HCT116 (cell line): ENCODE measurements at regions not wholly inside any gene's neighbourhood (a gene's known extent, or its start where the extent isn't known, plus 50 kb on each side); places are given as distances from the start of the nearest gene placed in this dataset.

Experiments used
- ATAC-seq: fragments of 200-7000 bp; cut with Tn5 transposase; 2 replicates; pipeline ENCODE4 v1.9.1; 2020; ENCODE audit warnings: mild to moderate bottlenecking, moderate library complexity
- BruUV-seq: library from RNA; stranded (reverse); fragments of 400-500 nt; replicated peaks from 2 replicates; lab custom pipeline; 2021; lab: Mats Ljungman, UMichigan
- CTCF ChIA-PET: fragments of 300-600 bp; sonication (Branson Sonifier 250); formaldehyde crosslinking; loops from one replicate; lab custom pipeline; 2021; ENCODE audit warnings: antibody characterized with exemption; lab: Charles Lee
- POLR2A ChIA-PET: fragments of 300-600, 350-600 bp; sonication (Branson Sonifier 250); formaldehyde crosslinking; loops from one replicate; lab custom pipeline; 2021; ENCODE audit warnings: antibody characterized with exemption; lab: Charles Lee
- RAD21 ChIA-PET, 2 experiments: fragments of 300-600 bp; sonication (Branson Sonifier 250); formaldehyde crosslinking; loops; one replicate each; lab custom pipeline; 2023; ENCODE audit warnings: low total read pairs in 2 of 2; ENCODE audit not compliant: uncharacterized antibody in 2 of 2, unreplicated experiment in 2 of 2, low non-redundant PET in 1 of 2; lab: Charles Lee
- DNase-seq: peaks from one replicate; pipeline ENCODE4 v3.0.0-alpha.2; 2010; ENCODE audit warnings: low read depth, low spot score
- H2AFZ ChIP-seq: fragments of 200-600 bp; shearing (Covaris generic), sonication (generic); 2 replicates; pipeline ENCODE4 v1.6.1; 2017; ENCODE audit warnings: low read depth, mixed run types, mixed read lengths, antibody characterized with exemption, low read length; ENCODE audit not compliant: poor library complexity, severe bottlenecking
- H3K27ac ChIP-seq: 2 replicates; pipeline ENCODE4 v1.5.1; 2012; ENCODE audit warnings: low read depth, low read length
- H3K27me3 ChIP-seq: fragments of 200-600 bp; sonication (generic); 2 replicates; pipeline ENCODE4 v1.6.1; 2016; ENCODE audit warnings: mixed run types, low read length, mixed read lengths; ENCODE audit not compliant: insufficient read depth
- H3K36me3 ChIP-seq, 2 experiments: fragments of 200-500 bp in 1 of 2; fragments of 200-600 bp in 1 of 2; sonication (Bioruptor generic) in 1 of 2; sonication (generic) in 1 of 2; 2 replicates each; pipeline versions ENCODE4 v1.5.1 to v1.6.1; 2014 to 2016; ENCODE audit warnings: low read length in 2 of 2, inconsistent platforms in 1 of 2, mixed read lengths in 1 of 2, mixed run types in 1 of 2; ENCODE audit not compliant: insufficient read depth in 2 of 2, control insufficient read depth in 1 of 2
- H3K4me1 ChIP-seq, 2 experiments: fragments of 200-600 bp in 1 of 2; sonication (generic) in 1 of 2; 2 replicates each; pipeline versions ENCODE4 v1.5.1 to v1.6.1; 2012 to 2017; ENCODE audit warnings: low read length in 2 of 2, inconsistent platforms in 1 of 2, mild to moderate bottlenecking in 1 of 2, mixed read lengths in 1 of 2, mixed run types in 1 of 2, moderate library complexity in 1 of 2; ENCODE audit not compliant: insufficient read depth in 2 of 2, control insufficient read depth in 1 of 2
- H3K4me2 ChIP-seq: fragments of 200-600 bp; sonication (generic); 2 replicates; pipeline ENCODE4 v1.6.1; 2017; ENCODE audit warnings: mixed run types, low read length, mixed read lengths
- H3K4me3 ChIP-seq, 2 experiments: fragments of 200-600 bp in 1 of 2; sonication (generic) in 1 of 2; replicated peaks in 1 of 2; 2 replicates each; pipeline ENCODE4 v1.5.1; 2011 to 2016; ENCODE audit warnings: low read length in 2 of 2, control low read depth in 1 of 2, low read depth in 1 of 2, mild to moderate bottlenecking in 1 of 2, mixed read lengths in 1 of 2, mixed run types in 1 of 2
- H3K79me2 ChIP-seq: fragments of 200-600 bp; sonication (generic); 2 replicates; pipeline ENCODE4 v1.6.1; 2017; ENCODE audit warnings: mild to moderate bottlenecking, mixed run types, low read length, moderate library complexity, mixed read lengths; ENCODE audit not compliant: insufficient read depth
- H3K9ac ChIP-seq: fragments of 200-600 bp; sonication (generic); 2 replicates; pipeline ENCODE4 v1.6.1; 2016; ENCODE audit warnings: low read length, mixed read lengths
- H3K9me2 ChIP-seq: fragments of 200-600 bp; sonication (generic), shearing (Covaris generic); 2 replicates; pipeline ENCODE4 v1.6.1; 2017; ENCODE audit warnings: mixed run types, mild to moderate bottlenecking, moderate library complexity; ENCODE audit not compliant: insufficient read depth
- H3K9me3 ChIP-seq, 2 experiments: fragments of 200-500 bp in 1 of 2; fragments of 200-600 bp in 1 of 2; sonication (Bioruptor generic) in 1 of 2; sonication (generic) in 1 of 2; 2 replicates each; pipeline ENCODE4 v1.6.1; 2014 to 2017; ENCODE audit warnings: low read length in 2 of 2, mixed read lengths in 2 of 2, inconsistent platforms in 1 of 2, low read depth in 1 of 2, mild to moderate bottlenecking in 1 of 2, mixed run types in 1 of 2, moderate library complexity in 1 of 2; ENCODE audit not compliant: control insufficient read depth in 1 of 2, insufficient read depth in 1 of 2
- H4K20me1 ChIP-seq: fragments of 200-600 bp; sonication (generic), shearing (Covaris generic); 2 replicates; pipeline ENCODE4 v1.6.1; 2017; ENCODE audit warnings: mixed run types, mild to moderate bottlenecking, moderate library complexity; ENCODE audit not compliant: insufficient read depth
- ATF3 ChIP-seq: IDR thresholded peaks from 2 replicates; pipeline ENCODE4 v1.6.1; 2012
- CBX3 ChIP-seq: IDR thresholded peaks from 2 replicates; pipeline ENCODE4 v1.6.1; 2012; ENCODE audit warnings: low read depth
- CEBPB ChIP-seq: IDR thresholded peaks from 2 replicates; pipeline ENCODE4 v1.6.1; 2012; ENCODE audit warnings: low read depth
- CTCF ChIP-seq, 3 experiments: fragments of 200-600 bp in 1 of 3; sonication (generic) in 1 of 3; IDR thresholded peaks in 2 of 3; conservative IDR thresholded peaks in 1 of 3; 2 replicates each; pipeline ENCODE4 v1.5.1; 2012 to 2017; ENCODE audit warnings: low read depth in 2 of 3, low read length in 2 of 3, antibody characterized with exemption in 1 of 3, borderline replicate concordance in 1 of 3, control low read depth in 1 of 3, mild to moderate bottlenecking in 1 of 3, mixed read lengths in 1 of 3, mixed run types in 1 of 3, moderate library complexity in 1 of 3; ENCODE audit not compliant: insufficient read depth in 1 of 3
- ELF1 ChIP-seq: IDR thresholded peaks from 2 replicates; pipeline ENCODE4 v1.6.1; 2012; ENCODE audit warnings: low read depth, borderline replicate concordance
- EZH2 ChIP-seq: fragments of 200-600 bp; sonication (generic); IDR thresholded peaks from 2 replicates; pipeline ENCODE4 v1.6.1; 2017; ENCODE audit warnings: antibody characterized with exemption, mixed run types
- EZH2phosphoT487 ChIP-seq: fragments of 200-600 bp; IDR thresholded peaks from 2 replicates; pipeline ENCODE4 v1.6.1; 2018; ENCODE audit warnings: antibody characterized with exemption, borderline replicate concordance
- FOSL1 ChIP-seq: IDR thresholded peaks from 2 replicates; pipeline ENCODE4 v1.6.1; 2012; ENCODE audit warnings: low read depth
- JUND ChIP-seq: IDR thresholded peaks from 2 replicates; pipeline ENCODE4 v1.6.1; 2012
- MAX ChIP-seq: IDR thresholded peaks from 2 replicates; pipeline ENCODE4 v1.6.1; 2012
- POLR2A ChIP-seq: IDR thresholded peaks from 2 replicates; pipeline ENCODE4 v1.7.0; 2011; ENCODE audit warnings: borderline replicate concordance; ENCODE audit not compliant: insufficient read depth, insufficient read length; ENCODE audit errors: extremely low read depth
- POLR2AphosphoS5 ChIP-seq: IDR thresholded peaks from 2 replicates; pipeline ENCODE4 v1.6.1; 2011; ENCODE audit warnings: mild to moderate bottlenecking, low read depth, low read length, moderate library complexity
- RAD21 ChIP-seq: IDR thresholded peaks from 2 replicates; pipeline ENCODE4 v1.6.1; 2012; ENCODE audit warnings: low read depth, mild to moderate bottlenecking
- REST ChIP-seq: IDR thresholded peaks from 2 replicates; pipeline ENCODE4 v1.6.1; 2012; ENCODE audit warnings: low read depth
- SIN3A ChIP-seq: IDR thresholded peaks from 2 replicates; pipeline ENCODE4 v1.6.1; 2012; ENCODE audit warnings: low read depth
- SP1 ChIP-seq: IDR thresholded peaks from 2 replicates; pipeline ENCODE4 v1.6.1; 2012; ENCODE audit warnings: low read depth
- TCF7L2 ChIP-seq: IDR thresholded peaks from 2 replicates; pipeline ENCODE4 v1.7.0; 2011; ENCODE audit warnings: borderline replicate concordance, inconsistent platforms; ENCODE audit not compliant: insufficient read depth, insufficient read length; ENCODE audit errors: extremely low read depth
- YY1 ChIP-seq: IDR thresholded peaks from 2 replicates; pipeline ENCODE4 v1.6.1; 2011; ENCODE audit warnings: low read length, low read depth, moderate library complexity, mild to moderate bottlenecking; ENCODE audit not compliant: insufficient replicate concordance; ENCODE audit errors: extremely low read depth
- ZFX ChIP-seq: fragments of 450-650 bp; IDR thresholded peaks from 2 replicates; pipeline ENCODE4 v1.6.1; 2017
- ZNF274 ChIP-seq: fragments of 200-500 bp; sonication (Bioruptor generic); IDR thresholded peaks from 2 replicates; pipeline ENCODE4 v1.6.1; 2014; ENCODE audit warnings: mild to moderate bottlenecking, low read depth, low read length, inconsistent platforms
- intact Hi-C: fragments of 100-400 bp; cut with micrococcal nuclease; formaldehyde crosslinking; loops from 2 replicates; pipeline ENCODE4 v1.10.0; 2022

GRCh38 chr7:131665021-131665420 is 108.6 kb upstream of the PODXL start:
- Histone ChIP-seq H3K27ac (no peak overlapping the region), H3K36me3 (no peaks in the 10 kb centered on the region), H3K9ac (no peak overlapping the region), H3K27me3 (peaks cover 4% of the 10 kb centered on the region), H3K4me2 (no peak overlapping the region), H3K79me2 (no peaks in the 10 kb centered on the region), H3K9me2 (no peaks in the 10 kb centered on the region), H3K9me3 (no peaks in the 10 kb centered on the region), H4K20me1 (no peaks in the 10 kb centered on the region), H2AFZ (no peak overlapping the region), H3K4me1 (no peaks in the 10 kb centered on the region), H3K4me3 (no peak overlapping the region)
- ATAC-seq, result no peak
- no peak for DNase-seq
- POLR2A ChIA-PET, result no interaction called here
- intact Hi-C loops, result no loop called here
- no TSS peak for BruUV-seq
- RAD21 ChIA-PET, result no interaction called here
- CTCF ChIA-PET, result no interaction called here
- no peak for TF ChIP-seq CEBPB
- no peak for TF ChIP-seq CBX3
- TF ChIP-seq CTCF (IDR thresholded peaks at IDR 0.05 in 2 of 3, conservative IDR thresholded peaks at IDR 0.05 in 1 of 3; ENCODE audit: borderline replicate concordance in 1 of 3, insufficient read depth in 1 of 3, low read depth in 2 of 3, low read length in 2 of 3), result no peak
- no peak for TF ChIP-seq RAD21
- no peak for TF ChIP-seq REST
- TF ChIP-seq SP1, result no peak
- no peak for TF ChIP-seq EZH2phosphoT487
- TF ChIP-seq FOSL1, result no peak
- TF ChIP-seq POLR2AphosphoS5, result no peak
- TF ChIP-seq POLR2A, result no peak
- TF ChIP-seq YY1, result no peak
- TF ChIP-seq TCF7L2, result no peak
- TF ChIP-seq ATF3, result no peak
- TF ChIP-seq ZFX, result no peak
- no peak for TF ChIP-seq MAX
- no peak for TF ChIP-seq EZH2
- TF ChIP-seq SIN3A, result no peak
- no peak for TF ChIP-seq ELF1
- TF ChIP-seq ZNF274, result no peak
- no peak for TF ChIP-seq JUND
